GM19328 (cell line): ENCODE measurements at regions not wholly inside any gene's neighbourhood (a gene's known extent, or its start where the extent isn't known, plus 50 kb on each side); places are given as distances from the start of the nearest gene placed in this dataset.

Source experiments
- ATAC-seq: cut with Tn5 transposase; IDR thresholded peaks from one replicate; pipeline ENCODE4 v1.9.1; 2021; ENCODE audit warnings: mild to moderate bottlenecking, moderate library complexity; ENCODE audit not compliant: unreplicated experiment

- no peak for ATAC-seq
Observed at GRCh38 chr9:26579056-26579455, 313.5 kb downstream of the CAAP1 start.

DNA sequence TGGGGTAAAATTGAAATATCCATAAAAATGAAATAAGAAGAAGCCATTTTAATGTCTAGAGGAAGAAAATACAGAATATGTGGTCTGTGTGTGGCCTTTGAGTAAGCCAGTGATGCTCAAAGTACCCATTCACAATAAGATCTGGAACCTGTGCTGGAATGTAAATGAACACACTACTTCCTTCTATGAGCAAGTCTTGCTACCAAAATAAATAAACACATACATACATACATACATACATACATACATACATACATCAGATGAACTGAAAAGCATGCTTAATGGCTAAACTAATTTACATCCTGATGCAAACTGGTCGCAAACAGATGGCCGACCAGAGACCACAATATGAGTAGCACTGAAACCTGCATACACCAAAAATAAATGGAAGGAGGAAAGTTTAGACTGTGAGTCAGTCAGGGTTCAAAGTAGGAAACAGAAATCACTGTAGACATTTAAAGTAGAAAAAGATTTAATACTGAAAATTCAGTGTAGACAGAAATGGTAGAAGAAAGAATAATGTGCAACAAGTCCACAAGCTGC, 317.6 kb downstream of the CAAP1 start:
- ATAC-seq: no peak

GRCh38 chr9:26574256-26574655, 318.3 kb downstream of the CAAP1 start:
- ATAC-seq: no peak

- ATAC-seq: no peak
Observed at GRCh38 chr9:26567976-26568375, 324.6 kb downstream of the CAAP1 start.

DNA sequence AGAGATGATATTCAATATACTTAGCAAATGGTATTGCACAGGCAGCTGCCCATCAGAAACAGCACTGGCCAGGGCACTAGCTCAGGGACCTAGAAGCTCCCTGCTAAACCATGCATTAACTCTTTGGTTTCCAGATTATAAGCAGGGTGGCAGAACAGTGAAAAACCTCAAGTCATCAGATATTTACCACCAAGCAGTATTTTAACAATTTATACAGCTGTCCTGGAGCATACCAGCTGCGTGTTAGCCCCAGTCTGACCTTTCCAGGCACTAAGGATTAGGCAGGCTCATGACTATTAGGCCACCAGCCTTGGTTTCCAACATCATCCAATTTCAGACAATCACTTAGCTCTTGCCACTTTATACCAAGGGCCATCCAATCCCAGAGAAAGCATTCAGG, 326.5 kb downstream of the CAAP1 start:
- ATAC-seq: no peak

- ATAC-seq: no peak
Observed at GRCh38 chr9:26565118-26565517, 327.5 kb downstream of the CAAP1 start.

DNA sequence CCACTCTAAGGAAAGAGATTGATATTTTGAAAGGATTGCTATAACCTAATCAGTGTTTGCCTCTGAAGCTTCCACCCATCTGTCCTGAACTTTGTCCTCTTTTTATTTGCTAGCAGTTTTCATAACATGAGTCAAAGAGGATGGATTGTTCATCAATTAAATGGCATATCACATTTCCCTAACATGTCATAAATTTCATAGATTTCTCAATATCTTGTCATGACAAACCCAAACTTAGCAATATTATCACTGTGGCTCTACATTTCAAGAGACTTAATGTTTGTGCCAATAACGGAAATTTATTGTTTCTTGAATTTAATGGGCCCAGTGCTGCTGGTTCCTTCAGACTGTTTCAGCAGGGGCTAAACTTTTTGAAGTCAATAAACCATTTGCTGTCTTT, 330.3 kb downstream of the CAAP1 start:
- ATAC-seq: no peak

DNA sequence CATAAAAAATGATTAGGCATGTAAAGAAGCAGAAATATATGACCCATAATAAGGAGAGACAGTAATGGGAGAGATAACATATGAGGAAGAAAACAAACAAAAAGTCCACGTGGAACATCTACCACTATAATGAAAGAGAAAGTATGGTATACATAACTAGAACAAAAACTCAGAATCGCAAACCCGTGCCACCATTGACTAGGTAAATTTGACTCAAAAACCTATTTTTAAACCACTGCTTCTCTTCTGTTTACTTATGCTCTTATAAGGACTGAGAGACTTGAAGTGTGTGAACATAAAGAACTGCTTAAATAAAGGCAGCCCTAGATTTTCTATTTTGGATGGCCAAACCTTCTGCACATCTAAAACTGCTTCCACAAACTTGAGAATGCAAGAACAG, 330.7 kb downstream of the CAAP1 start:
- ATAC-seq: no peak

DNA sequence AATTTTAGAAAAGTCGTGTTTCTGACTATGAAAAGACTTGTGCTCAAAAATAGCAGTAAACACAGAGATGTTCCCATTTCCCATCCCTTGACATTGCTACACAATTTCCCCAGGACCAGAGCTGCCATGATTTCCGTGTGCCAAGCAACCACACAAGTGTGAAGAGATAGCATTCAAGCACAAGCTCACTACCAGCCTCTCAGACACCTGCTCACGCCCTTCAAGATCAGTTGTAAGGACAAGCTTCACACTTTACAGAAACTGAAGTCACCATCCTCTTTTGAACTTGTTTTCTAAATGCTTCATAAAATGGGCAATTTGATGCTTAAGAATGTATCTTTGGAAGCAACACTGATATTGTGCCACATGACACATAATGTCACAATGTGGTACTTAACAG, 333.1 kb downstream of the CAAP1 start:
- no peak for ATAC-seq

DNA sequence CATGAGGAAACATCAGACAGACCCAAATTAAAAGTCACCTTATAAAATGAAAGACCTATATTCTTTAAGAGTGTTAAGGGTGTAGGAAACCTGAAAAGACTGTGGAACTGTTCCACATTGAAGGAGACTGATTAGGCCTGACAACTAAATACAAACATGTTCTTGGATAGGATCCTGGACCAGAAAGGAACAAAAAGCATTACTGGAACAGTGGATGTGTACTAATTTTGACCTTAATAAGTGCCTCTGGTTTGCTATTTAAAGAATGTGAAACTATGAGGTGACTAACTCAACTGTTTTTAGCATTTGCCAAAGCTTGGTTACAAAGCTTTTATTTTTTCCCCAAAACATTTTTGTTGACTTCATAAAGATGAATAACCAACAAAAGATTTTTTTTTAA, 340.6 kb downstream of the CAAP1 start:
- ATAC-seq: no peak

GRCh38 chr9:26551451-26551850, 341.2 kb downstream of the CAAP1 start:
- ATAC-seq: no peak

- no peak for ATAC-seq
Observed at GRCh38 chr9:26548781-26549290, 343.8 kb downstream of the CAAP1 start.

GRCh38 chr9:26539867-26540493, 352.6 kb downstream of the CAAP1 start:
- ATAC-seq: no peak

- ATAC-seq: no peak
Observed at GRCh38 chr9:26537211-26537610, 355.4 kb downstream of the CAAP1 start.

DNA sequence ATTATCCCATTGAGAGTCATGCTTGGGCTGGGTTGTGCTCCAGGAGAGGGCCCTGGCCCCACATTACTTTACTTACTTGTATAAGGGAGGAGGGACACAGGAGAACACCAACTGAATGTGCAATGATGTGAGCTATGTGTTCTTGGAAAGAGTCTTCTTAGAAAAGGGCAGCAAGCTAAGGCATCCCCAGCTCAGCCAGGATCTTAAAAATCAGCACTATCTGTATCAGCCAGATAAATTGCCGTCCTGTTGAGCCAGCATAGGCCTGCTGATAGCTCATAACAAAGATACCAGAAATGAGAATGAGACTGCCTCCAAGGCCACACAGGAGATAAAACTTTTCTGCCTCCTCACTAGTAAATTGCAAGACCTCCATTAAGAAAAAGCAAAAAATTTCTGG, 357.5 kb downstream of the CAAP1 start:
- ATAC-seq: no peak

- no peak for ATAC-seq
Observed at GRCh38 chr9:26530841-26531240, 361.8 kb downstream of the CAAP1 start.

- no peak for ATAC-seq
Observed at GRCh38 chr9:26527931-26528330, 364.7 kb downstream of the CAAP1 start.

DNA sequence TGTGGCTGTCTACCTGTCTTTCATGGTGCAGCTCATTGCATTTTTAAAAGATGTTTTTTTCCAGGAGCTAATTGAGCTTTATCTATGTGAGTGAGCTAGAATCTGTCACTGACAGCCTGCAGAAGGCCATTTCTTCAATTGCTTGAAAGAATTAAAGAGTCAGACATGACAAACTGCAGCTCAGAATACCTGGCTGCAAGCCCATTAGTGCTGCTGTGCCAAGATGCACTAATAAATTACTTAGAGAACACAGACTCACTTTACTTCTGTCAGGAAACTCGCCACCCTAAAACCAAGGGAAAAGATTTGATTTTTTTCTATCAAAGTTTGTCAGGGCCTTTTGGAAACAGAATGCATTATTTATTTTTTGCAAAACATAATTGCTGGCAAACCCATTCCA, 368.3 kb downstream of the CAAP1 start:
- ATAC-seq: no peak

DNA sequence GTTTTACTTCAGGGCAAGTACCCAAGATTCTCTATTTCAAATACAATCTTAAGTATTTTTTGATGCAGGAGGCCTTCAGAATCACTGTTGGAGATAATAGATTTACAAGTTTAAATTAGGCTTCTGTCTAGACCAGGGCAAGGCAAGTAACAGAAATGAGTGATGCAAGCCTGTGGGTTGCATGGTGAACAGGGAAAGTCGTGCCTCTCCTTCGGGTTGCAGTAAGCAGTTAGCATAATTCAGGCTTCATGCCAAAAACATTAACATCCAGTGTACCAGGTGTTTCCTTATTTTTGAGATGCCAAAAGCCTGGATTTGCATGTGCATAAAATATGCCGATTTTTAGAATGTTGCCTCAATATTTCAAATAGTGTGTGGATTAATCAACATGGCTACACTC, 369.0 kb downstream of the CAAP1 start:
- no peak for ATAC-seq

DNA sequence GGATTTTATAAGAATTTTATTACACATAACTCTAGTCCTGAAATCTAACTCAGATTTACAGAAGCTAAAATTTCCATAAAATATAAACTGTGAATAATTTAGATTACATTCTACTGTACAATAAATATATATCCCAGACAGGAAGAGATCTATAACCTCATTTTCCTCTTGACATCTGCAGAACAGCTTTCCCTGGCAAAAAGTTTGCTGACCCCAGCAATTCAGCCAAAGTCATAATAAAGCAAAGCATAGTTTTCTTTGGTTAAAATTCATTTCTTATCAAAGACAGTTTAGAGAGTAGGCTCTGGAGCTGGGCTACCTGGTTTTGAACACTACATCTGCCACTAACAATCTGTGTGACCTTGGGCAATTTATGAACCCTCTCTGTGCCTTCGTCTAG, 372.5 kb downstream of the CAAP1 start:
- no peak for ATAC-seq

DNA sequence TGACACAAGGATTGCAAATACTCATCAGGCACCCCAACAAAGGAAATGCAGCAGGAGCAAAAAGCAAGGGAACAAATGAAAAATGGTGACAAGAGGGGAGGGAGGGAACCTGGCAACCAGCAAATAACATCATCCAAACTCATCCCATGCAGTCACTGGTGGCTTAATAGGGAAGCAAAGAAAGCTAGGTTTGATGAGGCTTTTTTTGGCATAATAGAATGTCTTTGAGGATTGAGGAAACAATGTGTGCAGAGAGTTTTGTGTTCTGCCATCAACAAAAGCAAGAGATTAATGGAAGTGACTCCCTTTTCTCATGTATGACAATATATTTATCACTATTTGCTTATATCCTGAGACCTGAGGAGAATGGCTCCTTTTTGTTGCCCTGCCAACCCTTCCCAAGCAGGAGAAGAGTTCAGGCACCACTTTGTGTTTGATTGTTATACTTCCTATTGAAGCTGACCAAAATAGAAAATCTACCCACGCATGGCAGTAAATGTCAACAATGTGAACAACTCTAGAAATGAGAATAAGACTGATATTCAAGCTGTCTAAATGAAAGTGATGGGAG, 375.7 kb downstream of the CAAP1 start:
- no peak for ATAC-seq

GRCh38 chr9:26513730-26514129, 378.9 kb downstream of the CAAP1 start:
- no peak for ATAC-seq

DNA sequence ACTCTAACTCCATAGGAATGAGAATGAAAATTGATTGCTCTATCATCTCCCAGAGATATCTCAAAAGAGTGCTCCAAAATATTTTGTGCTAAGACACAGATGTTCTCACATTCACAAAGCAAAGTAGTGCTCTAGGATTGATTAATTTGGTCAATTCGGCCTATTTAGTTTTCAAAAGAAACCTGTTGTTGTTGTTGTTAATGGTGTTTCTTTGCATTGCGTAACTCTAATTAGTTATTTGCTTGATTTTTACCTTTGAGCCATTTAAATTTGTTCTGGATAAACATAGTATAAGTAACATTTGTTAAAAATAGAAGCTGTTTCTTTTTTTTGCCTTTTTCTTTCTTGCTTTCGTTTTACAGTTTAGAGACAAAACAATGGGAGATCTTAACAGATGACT, 382.5 kb downstream of the CAAP1 start:
- ATAC-seq: no peak
